ENCODE measurements at regions not wholly inside any gene's neighbourhood (a gene's known extent, or its start where the extent isn't known, plus 50 kb on each side); places are given as distances from the start of the nearest gene placed in this dataset.

- H3K79me2 ChIP-seq (ENCODE audit: insufficient read depth, low read length), result no peaks in the 10 kb centered on the region
- TF ChIP-seq CTCF (IDR thresholded peaks at IDR 0.05; ENCODE audit: insufficient read depth, low read depth, low read length), result no peak
- TF ChIP-seq EZH2 (IDR thresholded peaks at IDR 0.05; ENCODE audit: insufficient read depth, low read length), result no peak
- H3K9ac ChIP-seq (ENCODE audit: low read length), result no peak overlapping the region
- Mint-ChIP-seq H3K4me3 (ENCODE audit: unreplicated experiment) (no peak overlapping the region), H3K27ac (ENCODE audit: unreplicated experiment) (no peak overlapping the region), H3K4me1 (ENCODE audit: low read depth, unreplicated experiment) (no peaks in the 10 kb centered on the region), H3K36me3 (ENCODE audit: low read depth, unreplicated experiment) (no peaks in the 10 kb centered on the region), H3K9me3 (ENCODE audit: unreplicated experiment) (no peaks in the 10 kb centered on the region), H3K27me3 (ENCODE audit: low read depth, unreplicated experiment) (peaks cover 2% of the 10 kb centered on the region)
- no peak overlapping the region for H3K4me2 ChIP-seq (ENCODE audit: low read length)
- H2AFZ ChIP-seq (ENCODE audit: low read depth, low read length), result no peak overlapping the region
- FAIRE-seq (no peak), DNase-seq (ENCODE audit: low read depth) (no peak)
- no peak overlapping the region for H3K27ac ChIP-seq (ENCODE audit: low read depth, low read length)
- no peak overlapping the region for H3K4me3 ChIP-seq (ENCODE audit: insufficient read depth, low read depth, low read length)
- no peaks in the 10 kb centered on the region for H3K9me3 ChIP-seq (ENCODE audit: insufficient read depth, low read depth, low read length)
- H3K27me3 ChIP-seq (ENCODE audit: insufficient read depth, low read length), result no peaks in the 10 kb centered on the region
- no peaks in the 10 kb centered on the region for H3K36me3 ChIP-seq (ENCODE audit: insufficient read depth, low read length)
- no peaks in the 10 kb centered on the region for H4K20me1 ChIP-seq (ENCODE audit: insufficient read depth, low read length)
- H3K4me1 ChIP-seq (ENCODE audit: insufficient read depth, low read length), result no peaks in the 10 kb centered on the region
These were observed 86.0 kb upstream of the LGR5 start for GRCh38 chr12:71353607-71354006.

- no peak overlapping the region for H2AFZ ChIP-seq (ENCODE audit: low read depth, low read length)
- H3K4me3 Mint-ChIP-seq (ENCODE audit: unreplicated experiment), result no peak overlapping the region
- H3K4me1 Mint-ChIP-seq (ENCODE audit: low read depth, unreplicated experiment), result no peaks in the 10 kb centered on the region
- no peaks in the 10 kb centered on the region for H3K9me3 ChIP-seq (ENCODE audit: insufficient read depth, low read depth, low read length)
- no peak for DNase-seq (ENCODE audit: low read depth)
- H3K9me3 Mint-ChIP-seq (ENCODE audit: unreplicated experiment), result no peaks in the 10 kb centered on the region
- no peaks in the 10 kb centered on the region for H3K79me2 ChIP-seq (ENCODE audit: insufficient read depth, low read length)
- no peaks in the 10 kb centered on the region for H3K4me1 ChIP-seq (ENCODE audit: insufficient read depth, low read length)
- H3K4me2 ChIP-seq (ENCODE audit: low read length), result no peak overlapping the region
- no peak overlapping the region for H3K27ac Mint-ChIP-seq (ENCODE audit: unreplicated experiment)
- peaks cover 2% of the 10 kb centered on the region for H3K27me3 ChIP-seq (ENCODE audit: insufficient read depth, low read length)
- no peak overlapping the region for H3K27ac ChIP-seq (ENCODE audit: low read depth, low read length)
- H3K36me3 ChIP-seq (ENCODE audit: insufficient read depth, low read length), result no peaks in the 10 kb centered on the region
- FAIRE-seq, result no peak
- H3K27me3 Mint-ChIP-seq (ENCODE audit: low read depth, unreplicated experiment), result no peaks in the 10 kb centered on the region
- no peaks in the 10 kb centered on the region for H4K20me1 ChIP-seq (ENCODE audit: insufficient read depth, low read length)
- H3K9ac ChIP-seq (ENCODE audit: low read length), result no peak overlapping the region
- no peaks in the 10 kb centered on the region for H3K36me3 Mint-ChIP-seq (ENCODE audit: low read depth, unreplicated experiment)
- no peak for TF ChIP-seq EZH2 (IDR thresholded peaks at IDR 0.05; ENCODE audit: insufficient read depth, low read length)
- H3K4me3 ChIP-seq (ENCODE audit: insufficient read depth, low read depth, low read length), result no peak overlapping the region
These were observed 89.6 kb upstream of the LGR5 start for GRCh38 chr12:71349950-71350349.

- no peak overlapping the region for H3K27ac Mint-ChIP-seq (ENCODE audit: unreplicated experiment)
- no peaks in the 10 kb centered on the region for H3K36me3 ChIP-seq (ENCODE audit: insufficient read depth, low read length)
- H3K9me3 Mint-ChIP-seq (ENCODE audit: unreplicated experiment), result no peaks in the 10 kb centered on the region
- no peak for FAIRE-seq
- no peak overlapping the region for H3K9ac ChIP-seq (ENCODE audit: low read length)
- H2AFZ ChIP-seq (ENCODE audit: low read depth, low read length), result no peak overlapping the region
- no peak overlapping the region for H3K4me3 Mint-ChIP-seq (ENCODE audit: unreplicated experiment)
- no peak overlapping the region for H3K4me3 ChIP-seq (ENCODE audit: insufficient read depth, low read depth, low read length)
- no peaks in the 10 kb centered on the region for H3K4me1 Mint-ChIP-seq (ENCODE audit: low read depth, unreplicated experiment)
- H3K4me1 ChIP-seq (ENCODE audit: insufficient read depth, low read length), result no peaks in the 10 kb centered on the region
- no peaks in the 10 kb centered on the region for H3K36me3 Mint-ChIP-seq (ENCODE audit: low read depth, unreplicated experiment)
- H4K20me1 ChIP-seq (ENCODE audit: insufficient read depth, low read length), result no peaks in the 10 kb centered on the region
- no peaks in the 10 kb centered on the region for H3K79me2 ChIP-seq (ENCODE audit: insufficient read depth, low read length)
- H3K27ac ChIP-seq (ENCODE audit: low read depth, low read length), result no peak overlapping the region
- no peak for DNase-seq (ENCODE audit: low read depth)
- no peak overlapping the region for H3K4me2 ChIP-seq (ENCODE audit: low read length)
- H3K27me3 Mint-ChIP-seq (ENCODE audit: low read depth, unreplicated experiment), result no peaks in the 10 kb centered on the region
- no peaks in the 10 kb centered on the region for H3K27me3 ChIP-seq (ENCODE audit: insufficient read depth, low read length)
- no peak for TF ChIP-seq EZH2 (IDR thresholded peaks at IDR 0.05; ENCODE audit: insufficient read depth, low read length)
- TF ChIP-seq CTCF (IDR thresholded peaks at IDR 0.05; ENCODE audit: insufficient read depth, low read depth, low read length), result no peak
- no peaks in the 10 kb centered on the region for H3K9me3 ChIP-seq (ENCODE audit: insufficient read depth, low read depth, low read length)
These were observed 100.7 kb upstream of the LGR5 start for GRCh38 chr12:71338933-71339332.

Measured in astrocyte (in vitro differentiated cells and primary cell).